ENCODE measurements at regions not wholly inside any gene's neighbourhood (a gene's known extent, or its start where the extent isn't known, plus 50 kb on each side); places are given as distances from the start of the nearest gene placed in this dataset.
A peak's percentile ranks its signal among the peaks of the same experiment; 100 is the strongest.

DNA sequence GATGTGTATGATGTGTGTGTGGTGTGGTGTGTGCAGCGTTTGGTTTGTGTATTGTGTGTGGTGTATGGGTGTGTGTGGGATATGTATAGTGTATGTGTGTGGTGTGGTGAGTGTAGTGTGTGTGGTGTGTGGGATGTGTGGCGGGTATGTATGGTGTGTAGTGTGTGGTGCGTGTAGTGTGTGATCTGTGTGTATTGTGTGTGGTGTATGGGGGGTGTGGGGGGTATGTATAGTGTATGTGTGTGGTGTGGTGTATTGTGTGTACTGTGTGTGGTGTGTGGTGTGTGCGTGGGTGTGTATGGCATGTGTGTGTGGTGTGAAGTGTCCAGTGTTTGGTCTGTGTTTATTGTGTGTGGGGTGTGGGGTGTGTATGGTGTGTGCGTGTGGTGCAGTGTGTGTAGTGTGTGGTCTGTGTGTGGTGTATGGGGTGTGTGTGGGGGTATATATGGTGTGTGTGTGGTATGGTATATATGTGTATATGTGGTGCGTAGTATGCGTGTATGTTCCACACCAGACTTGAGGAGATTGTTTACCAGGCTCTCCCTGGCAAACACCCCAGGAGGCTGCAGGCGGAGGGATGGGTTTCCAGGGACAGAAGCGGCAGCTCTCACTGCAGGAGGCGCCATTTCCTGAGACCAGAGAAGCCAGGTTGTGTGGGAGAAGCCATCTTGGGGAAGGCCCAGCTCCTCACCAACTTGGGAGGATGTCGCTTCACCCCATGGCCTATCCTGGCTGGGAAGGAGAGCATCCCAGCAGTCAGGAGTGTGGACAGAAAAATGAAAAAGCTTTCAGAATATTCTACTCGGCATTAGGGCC is 138.1 kb downstream of the NXNL2 start:
- no peaks in the 10 kb centered on the region for H3K4me1 ChIP-seq (ENCODE audit: insufficient read depth, low read length)
- no peaks in the 10 kb centered on the region for H3K9me3 ChIP-seq (ENCODE audit: control insufficient read depth, low read depth, low read length)
- H2BK15ac ChIP-seq (ENCODE audit: low read depth, low read length) = no peak overlapping the region
- no peaks in the 10 kb centered on the region for H3K27me3 ChIP-seq (ENCODE audit: insufficient read depth, low read length)
- no peak overlapping the region for H3K56ac ChIP-seq (ENCODE audit: insufficient read length, low read depth, low read length)
- WGBS (ENCODE audit: extremely low coverage, insufficient read length, low lambda C conversion rate) = 100% methylated on average over 2 of the region's 12 CpGs
- no peak overlapping the region for H3K27ac ChIP-seq (ENCODE audit: insufficient read length, low read depth, low read length)
- no peak overlapping the region for H2BK120ac ChIP-seq (ENCODE audit: low read depth, low read length, poor library complexity, severe bottlenecking)
- H3K9ac ChIP-seq (ENCODE audit: extremely low read depth, insufficient read length, low read length) = no peak overlapping the region
- H3K4me2 ChIP-seq (ENCODE audit: insufficient read depth, insufficient read length, low read length) = no peak overlapping the region
- no peaks in the 10 kb centered on the region for H3K79me1 ChIP-seq (ENCODE audit: insufficient read depth, low read depth, low read length, poor library complexity, severe bottlenecking)
- H3K4me3 Mint-ChIP-seq = no peak overlapping the region
- H3K4me1 Mint-ChIP-seq = no peaks in the 10 kb centered on the region
- H2BK5ac ChIP-seq (ENCODE audit: insufficient read length, low read length) = no peak overlapping the region
- no peak overlapping the region for H3K23ac ChIP-seq (ENCODE audit: insufficient read length, low read depth, low read length)
- H3K14ac ChIP-seq (ENCODE audit: insufficient read depth, low read length) = no peak overlapping the region
- no peak overlapping the region for H2AFZ ChIP-seq (ENCODE audit: low read length)
- no peak overlapping the region for H3T11ph ChIP-seq (ENCODE audit: low read length)
- H4K8ac ChIP-seq (replicated peaks; ENCODE audit: insufficient read length, low read depth, low read length) = no peak overlapping the region
- no peaks in the 10 kb centered on the region for H3K79me2 ChIP-seq (ENCODE audit: insufficient read depth, low read length)
- DNase-seq = no peak
- no peaks in the 10 kb centered on the region for H4K20me1 ChIP-seq (ENCODE audit: control insufficient read depth, insufficient read depth, insufficient read length)
- H2AK5ac ChIP-seq (ENCODE audit: insufficient read length, low read length) = no peak overlapping the region
- TF ChIP-seq, protein P1, sequence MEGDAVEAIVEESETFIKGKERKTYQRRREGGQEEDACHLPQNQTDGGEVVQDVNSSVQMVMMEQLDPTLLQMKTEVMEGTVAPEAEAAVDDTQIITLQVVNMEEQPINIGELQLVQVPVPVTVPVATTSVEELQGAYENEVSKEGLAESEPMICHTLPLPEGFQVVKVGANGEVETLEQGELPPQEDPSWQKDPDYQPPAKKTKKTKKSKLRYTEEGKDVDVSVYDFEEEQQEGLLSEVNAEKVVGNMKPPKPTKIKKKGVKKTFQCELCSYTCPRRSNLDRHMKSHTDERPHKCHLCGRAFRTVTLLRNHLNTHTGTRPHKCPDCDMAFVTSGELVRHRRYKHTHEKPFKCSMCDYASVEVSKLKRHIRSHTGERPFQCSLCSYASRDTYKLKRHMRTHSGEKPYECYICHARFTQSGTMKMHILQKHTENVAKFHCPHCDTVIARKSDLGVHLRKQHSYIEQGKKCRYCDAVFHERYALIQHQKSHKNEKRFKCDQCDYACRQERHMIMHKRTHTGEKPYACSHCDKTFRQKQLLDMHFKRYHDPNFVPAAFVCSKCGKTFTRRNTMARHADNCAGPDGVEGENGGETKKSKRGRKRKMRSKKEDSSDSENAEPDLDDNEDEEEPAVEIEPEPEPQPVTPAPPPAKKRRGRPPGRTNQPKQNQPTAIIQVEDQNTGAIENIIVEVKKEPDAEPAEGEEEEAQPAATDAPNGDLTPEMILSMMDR (conservative IDR thresholded peaks at IDR 0.05) = peak; percentile 12; the same call in 2 of the 3 replicates
- H2BK12ac ChIP-seq (ENCODE audit: insufficient read length, low read depth, low read length) = no peak overlapping the region
- peaks cover 0 to 3% of the 10 kb centered on the region in 2 experiments; a peak in 2 of 5 replicates for H3K9me3 Mint-ChIP-seq
- no peak overlapping the region for H3K27ac Mint-ChIP-seq
- H3K4ac ChIP-seq (ENCODE audit: low read depth, low read length) = no peak overlapping the region
- H4K91ac ChIP-seq (ENCODE audit: insufficient read length, low read depth, low read length) = no peak overlapping the region
- H3K36me3 Mint-ChIP-seq (ENCODE audit: insufficient read depth in 1 of 3, low read depth in 3 of 3) = no peaks in the 10 kb centered on the region; a peak in 3 of 7 replicates
- no peaks in the 10 kb centered on the region for H3K23me2 ChIP-seq (ENCODE audit: insufficient read length, low read depth, low read length, poor library complexity, severe bottlenecking)
- no peak overlapping the region for H3K18ac ChIP-seq (ENCODE audit: insufficient read length, low read depth, low read length)
- H4K5ac ChIP-seq (ENCODE audit: insufficient read length, low read depth, low read length) = no peak overlapping the region
- no peak overlapping the region for H2BK20ac ChIP-seq (ENCODE audit: low read depth, low read length, poor library complexity, severe bottlenecking)
- H3K27me3 Mint-ChIP-seq (ENCODE audit: low read depth) = peaks cover 4% of the 10 kb centered on the region; the same call in 1 of the 2 replicates

Measured in H9 (cell line).